Right atrium auricular region (tissue), 2 donors: ENCODE measurements at regions not wholly inside any gene's neighbourhood (a gene's known extent, or its start where the extent isn't known, plus 50 kb on each side); places are given as distances from the start of the nearest gene placed in this dataset.

ENCODE experiments used
- DNase-seq: peaks from one replicate; pipeline ENCODE4 v3.0.0-alpha.2; 2019; ENCODE audit warnings: low spot score
- H3K27ac ChIP-seq, 2 donors: fragments of 200-600 bp; sonication (generic); 1 replicate in 1 of 2; 2 replicates in 1 of 2; pipeline ENCODE4 v1.5.1; 2016 to 2019
- H3K27me3 ChIP-seq, 2 donors: fragments of 200-600 bp; sonication (generic); one replicate each; pipeline versions ENCODE4 v1.5.1 to v1.6.0; 2017 to 2019
- H3K36me3 ChIP-seq: fragments of 200-600 bp; sonication (generic); one replicate; pipeline ENCODE4 v1.5.1; 2016
- H3K4me1 ChIP-seq, 2 donors: fragments of 200-600 bp; sonication (generic); one replicate each; pipeline versions ENCODE4 v1.5.1 to v1.6.0; 2017 to 2019
- H3K4me3 ChIP-seq, 2 donors: fragments of 200-600 bp; sonication (generic); 1 replicate in 1 of 2; 2 replicates in 1 of 2; pipeline ENCODE4 v1.5.1; 2017 to 2019; ENCODE audit warnings: mild to moderate bottlenecking in 1 of 2, moderate library complexity in 1 of 2
- H3K9me3 ChIP-seq, 2 donors: fragments of 200-600 bp; sonication (generic); one replicate each; pipeline ENCODE4 v1.5.1; 2019
- TF ChIP-seq, protein P1 (sequence below), 2 donors: fragments of 200-600 bp; sonication (generic); IDR thresholded peaks; one replicate each; pipeline ENCODE4 v1.5.1; 2019; ENCODE audit warnings: antibody characterized with exemption in 2 of 2

DNA sequence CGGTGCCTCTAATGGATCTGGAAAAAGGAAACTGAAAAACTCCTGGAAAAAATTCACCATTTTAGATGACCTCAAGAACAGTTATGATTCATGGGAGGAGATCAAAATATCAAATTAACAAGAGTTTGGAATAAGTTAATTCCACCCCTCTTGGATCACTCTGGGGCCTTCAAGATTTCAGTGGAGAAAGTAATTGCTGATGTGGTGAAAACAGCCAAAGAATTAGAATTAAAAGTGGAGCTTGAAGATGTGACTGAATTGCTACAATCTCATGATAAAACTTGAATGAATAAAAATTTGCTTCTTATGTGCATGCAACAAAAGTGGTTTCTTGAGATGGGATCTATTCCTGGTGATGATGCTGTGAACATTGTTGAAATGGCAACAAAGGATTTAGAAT, 974.4 kb upstream of the GYPC start:
- Histone ChIP-seq H3K9me3 (no peaks in the 10 kb centered on the region), H3K4me1 (no peaks in the 10 kb centered on the region), H3K27me3 (no peaks in the 10 kb centered on the region), H3K4me3 (no peak overlapping the region), H3K36me3 (no peaks in the 10 kb centered on the region), H3K27ac (no peak overlapping the region)
- DNase-seq, result no peak
- TF ChIP-seq, protein P1, sequence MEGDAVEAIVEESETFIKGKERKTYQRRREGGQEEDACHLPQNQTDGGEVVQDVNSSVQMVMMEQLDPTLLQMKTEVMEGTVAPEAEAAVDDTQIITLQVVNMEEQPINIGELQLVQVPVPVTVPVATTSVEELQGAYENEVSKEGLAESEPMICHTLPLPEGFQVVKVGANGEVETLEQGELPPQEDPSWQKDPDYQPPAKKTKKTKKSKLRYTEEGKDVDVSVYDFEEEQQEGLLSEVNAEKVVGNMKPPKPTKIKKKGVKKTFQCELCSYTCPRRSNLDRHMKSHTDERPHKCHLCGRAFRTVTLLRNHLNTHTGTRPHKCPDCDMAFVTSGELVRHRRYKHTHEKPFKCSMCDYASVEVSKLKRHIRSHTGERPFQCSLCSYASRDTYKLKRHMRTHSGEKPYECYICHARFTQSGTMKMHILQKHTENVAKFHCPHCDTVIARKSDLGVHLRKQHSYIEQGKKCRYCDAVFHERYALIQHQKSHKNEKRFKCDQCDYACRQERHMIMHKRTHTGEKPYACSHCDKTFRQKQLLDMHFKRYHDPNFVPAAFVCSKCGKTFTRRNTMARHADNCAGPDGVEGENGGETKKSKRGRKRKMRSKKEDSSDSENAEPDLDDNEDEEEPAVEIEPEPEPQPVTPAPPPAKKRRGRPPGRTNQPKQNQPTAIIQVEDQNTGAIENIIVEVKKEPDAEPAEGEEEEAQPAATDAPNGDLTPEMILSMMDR (IDR thresholded peaks at IDR 0.05), result no peak

DNA sequence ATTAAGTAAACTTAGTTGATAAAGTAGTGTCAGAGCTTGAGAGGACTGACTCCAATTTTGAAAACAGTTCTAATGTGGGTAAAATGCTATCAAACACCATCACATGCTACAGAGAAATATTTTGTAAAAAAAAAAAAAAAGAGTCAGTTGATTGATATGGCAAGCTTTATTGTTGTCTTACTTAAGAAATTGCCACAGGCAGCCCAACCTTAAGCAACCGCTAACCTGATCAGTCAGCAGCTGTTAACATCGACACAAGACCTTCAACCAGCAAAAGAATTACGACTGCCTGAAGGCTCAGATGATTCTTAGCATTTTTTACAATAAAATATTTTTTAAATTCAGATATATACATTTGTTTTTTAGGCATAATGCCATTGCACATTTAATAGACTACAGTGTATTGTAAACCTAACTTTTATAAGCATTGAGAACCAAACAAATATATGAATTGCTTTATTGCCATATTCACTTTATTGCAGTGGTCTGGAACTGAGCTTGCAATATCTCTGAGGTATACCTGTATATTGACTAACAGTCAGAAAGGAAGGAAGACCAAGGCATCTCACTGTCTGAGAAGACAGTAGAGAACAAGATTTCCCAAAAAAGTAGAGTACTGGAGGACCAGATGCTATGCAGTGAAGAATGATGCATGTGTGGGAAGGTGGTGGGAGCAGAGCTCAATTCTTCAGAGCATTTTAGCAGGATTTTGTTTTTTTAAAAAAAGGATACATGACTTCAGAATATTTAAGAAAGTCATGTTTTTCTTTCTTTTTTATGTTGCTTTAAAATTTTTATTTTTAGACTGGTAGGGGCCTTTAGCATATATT, 973.8 kb upstream of the GYPC start:
- Histone ChIP-seq H3K4me1 (no peaks in the 10 kb centered on the region), H3K27me3 (no peaks in the 10 kb centered on the region), H3K4me3 (no peak overlapping the region), H3K27ac (no peak overlapping the region), H3K9me3 (no peaks in the 10 kb centered on the region), H3K36me3 (no peaks in the 10 kb centered on the region)
- no peak for DNase-seq
- TF ChIP-seq, protein P1 (IDR thresholded peaks at IDR 0.05), result no peak

DNA sequence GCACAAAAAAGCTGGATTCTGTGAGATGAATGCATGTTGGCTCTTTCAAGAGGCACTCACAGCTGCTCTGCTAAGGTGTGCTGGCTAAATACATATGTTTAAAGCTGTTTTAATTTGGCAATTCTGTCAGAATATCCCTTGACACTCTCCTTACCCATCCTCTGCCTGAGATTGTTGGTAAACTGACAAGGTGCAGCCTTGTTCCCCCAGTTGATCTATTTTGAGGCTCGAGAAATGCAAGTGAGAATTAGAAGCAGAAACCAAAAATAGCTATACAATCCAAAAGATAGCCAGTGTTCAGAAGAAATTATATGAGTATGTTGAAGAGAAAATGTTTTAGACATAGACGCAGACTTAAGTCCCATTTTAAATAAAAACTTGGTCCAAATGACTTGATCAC, 971.7 kb upstream of the GYPC start:
- H3K9me3 ChIP-seq, result no peaks in the 10 kb centered on the region
- H3K4me1 ChIP-seq, result no peaks in the 10 kb centered on the region
- no peak overlapping the region for H3K4me3 ChIP-seq
- no peaks in the 10 kb centered on the region for H3K36me3 ChIP-seq
- TF ChIP-seq, protein P1 (IDR thresholded peaks at IDR 0.05), result no peak
- H3K27ac ChIP-seq, result no peak overlapping the region
- no peak for DNase-seq
- H3K27me3 ChIP-seq, result no peaks in the 10 kb centered on the region

DNA sequence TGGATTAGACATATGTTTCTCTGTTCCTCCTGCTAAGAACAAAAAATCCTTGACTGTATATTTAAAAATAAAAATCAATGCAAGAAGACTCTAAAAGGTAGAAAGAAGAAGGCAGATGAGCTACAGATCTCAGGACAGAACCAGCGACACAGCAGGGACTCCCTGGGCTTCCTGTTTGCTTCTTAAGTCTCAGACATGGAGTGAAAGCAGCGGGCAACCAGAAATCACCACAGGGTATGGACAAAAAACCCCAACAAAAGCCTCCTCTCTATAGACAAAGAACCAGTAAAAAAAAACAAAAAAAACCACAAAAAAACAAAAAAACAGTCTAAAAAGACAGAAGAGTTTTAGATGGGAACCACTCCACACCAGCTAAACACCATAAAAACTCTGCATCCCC, 971.0 kb upstream of the GYPC start:
- Histone ChIP-seq H3K27me3 (no peaks in the 10 kb centered on the region), H3K4me1 (no peaks in the 10 kb centered on the region), H3K9me3 (no peaks in the 10 kb centered on the region), H3K27ac (no peak overlapping the region), H3K36me3 (no peaks in the 10 kb centered on the region), H3K4me3 (no peak overlapping the region)
- TF ChIP-seq, protein P1 (IDR thresholded peaks at IDR 0.05), result no peak
- DNase-seq, result no peak

DNA sequence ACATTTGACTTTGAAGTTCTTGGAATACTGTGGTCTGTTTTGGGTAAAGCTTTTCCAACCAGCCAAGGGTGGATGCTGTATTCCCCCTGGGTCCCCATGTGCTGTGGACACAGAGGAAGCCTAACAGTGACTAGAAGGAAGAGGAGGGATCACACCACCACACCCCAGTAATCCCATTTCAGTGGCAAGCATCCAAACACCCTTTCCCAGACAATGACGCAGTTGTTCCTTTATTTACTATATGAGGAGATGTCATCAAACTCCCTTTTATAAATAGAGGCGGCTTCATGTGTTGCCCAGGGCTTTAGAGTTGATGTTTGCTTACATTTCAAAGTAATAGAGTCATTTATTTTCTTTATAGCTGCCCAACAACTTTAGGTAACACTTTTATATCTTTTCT, 959.4 kb upstream of the GYPC start:
- Histone ChIP-seq H3K9me3 (no peaks in the 10 kb centered on the region), H3K27me3 (no peaks in the 10 kb centered on the region), H3K4me1 (no peaks in the 10 kb centered on the region), H3K27ac (no peak overlapping the region), H3K36me3 (no peaks in the 10 kb centered on the region), H3K4me3 (no peak overlapping the region)
- TF ChIP-seq, protein P1 (IDR thresholded peaks at IDR 0.05), result no peak
- DNase-seq, result no peak

DNA sequence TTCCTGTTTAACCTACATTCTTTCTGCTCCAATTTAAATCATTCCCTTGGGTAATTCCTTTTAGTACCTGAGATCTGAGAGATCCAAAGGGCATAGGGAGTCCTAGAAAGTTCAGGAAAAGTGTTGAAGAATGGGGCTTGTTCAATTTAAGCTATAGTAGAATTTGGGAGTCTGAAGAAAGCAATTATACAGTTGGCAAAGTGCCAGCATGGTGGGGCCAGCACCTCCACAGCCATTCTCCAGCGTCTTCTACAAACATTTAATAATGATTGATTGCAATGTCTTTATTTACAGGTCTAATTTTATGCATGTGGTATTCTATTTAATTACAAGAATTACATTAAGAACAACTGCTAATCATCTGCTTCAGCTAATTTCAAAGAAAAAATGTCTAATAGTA, 957.7 kb upstream of the GYPC start:
- Histone ChIP-seq H3K4me3 (no peak overlapping the region), H3K27ac (no peak overlapping the region), H3K27me3 (no peaks in the 10 kb centered on the region), H3K4me1 (no peaks in the 10 kb centered on the region), H3K9me3 (no peaks in the 10 kb centered on the region), H3K36me3 (no peaks in the 10 kb centered on the region)
- no peak for DNase-seq
- TF ChIP-seq, protein P1 (IDR thresholded peaks at IDR 0.05), result no peak
